Calu3 (cell line): ENCODE measurements at regions not wholly inside any gene's neighbourhood (a gene's known extent, or its start where the extent isn't known, plus 50 kb on each side); places are given as distances from the start of the nearest gene placed in this dataset.

Experiments
- BruUV-seq: library from RNA; stranded (reverse); fragments of 400-500 nt; replicated peaks from 2 replicates; lab custom pipeline; 2021; lab: Mats Ljungman, UMichigan
- CTCF ChIA-PET: fragments of 300-600 bp; sonication (Branson Sonifier 250); formaldehyde crosslinking; loops from one replicate; lab custom pipeline; 2022; ENCODE audit warnings: antibody characterized with exemption; lab: Charles Lee
- DNase-seq: peaks from one replicate; pipeline ENCODE4 v3.0.0; 2022
- H3K27ac Mint-ChIP-seq: one replicate; pipeline ENCODE4 v1.8.0; 2022; ENCODE audit warnings: mixed read lengths; ENCODE audit not compliant: unreplicated experiment
- H3K27me3 Mint-ChIP-seq: one replicate; pipeline ENCODE4 v1.8.0; 2022; ENCODE audit warnings: mixed read lengths; ENCODE audit not compliant: unreplicated experiment
- H3K36me3 Mint-ChIP-seq: one replicate; pipeline ENCODE4 v1.8.0; 2022; ENCODE audit warnings: mild to moderate bottlenecking, moderate library complexity, mixed read lengths; ENCODE audit not compliant: insufficient read depth, unreplicated experiment
- H3K4me1 Mint-ChIP-seq: one replicate; pipeline ENCODE4 v1.8.0; 2022; ENCODE audit warnings: mild to moderate bottlenecking, low read depth, mixed read lengths; ENCODE audit not compliant: unreplicated experiment
- H3K4me3 Mint-ChIP-seq: one replicate; pipeline ENCODE4 v1.8.0; 2022; ENCODE audit warnings: mild to moderate bottlenecking, low read depth, moderate library complexity, mixed read lengths; ENCODE audit not compliant: unreplicated experiment
- H3K9me3 Mint-ChIP-seq: one replicate; pipeline ENCODE4 v1.8.0; 2022; ENCODE audit warnings: low read depth, mixed read lengths; ENCODE audit not compliant: unreplicated experiment
- intact Hi-C: fragments of 100-400 bp; cut with micrococcal nuclease; formaldehyde crosslinking; loops from one replicate; pipeline ENCODE4 v1.10.0; 2022; ENCODE audit not compliant: unreplicated experiment
- TF ChIP-seq, protein P1 (sequence below): fragments of 200-600 bp; IDR thresholded peaks from one replicate; pipeline ENCODE4 v1.8.0; 2022; ENCODE audit warnings: antibody characterized with exemption; ENCODE audit not compliant: unreplicated experiment

DNA sequence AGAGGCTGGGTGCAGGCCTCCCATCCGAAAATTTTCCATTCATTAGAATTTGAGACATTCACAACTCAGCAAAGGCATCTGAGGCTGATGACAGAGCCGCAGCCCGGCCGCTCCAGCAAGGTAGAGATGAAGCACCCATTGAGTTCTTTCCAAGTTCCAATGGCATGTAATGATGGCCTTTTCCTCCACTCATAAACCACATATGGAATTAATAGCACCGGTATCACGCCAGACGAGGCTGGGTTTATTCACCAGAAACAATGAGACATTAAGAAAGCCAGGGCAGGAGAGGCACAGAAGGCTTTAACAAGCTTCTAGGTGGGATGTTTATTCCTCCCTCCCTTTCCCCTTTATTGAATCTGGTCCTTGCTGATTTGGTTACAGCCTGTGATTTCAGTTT is 534.4 kb downstream of the MN1 start:
- H3K27ac Mint-ChIP-seq: no peak overlapping the region
- no TSS peak for BruUV-seq
- no peak overlapping the region for H3K4me3 Mint-ChIP-seq
- peaks cover 2% of the 10 kb centered on the region for H3K9me3 Mint-ChIP-seq
- TF ChIP-seq, protein P1, sequence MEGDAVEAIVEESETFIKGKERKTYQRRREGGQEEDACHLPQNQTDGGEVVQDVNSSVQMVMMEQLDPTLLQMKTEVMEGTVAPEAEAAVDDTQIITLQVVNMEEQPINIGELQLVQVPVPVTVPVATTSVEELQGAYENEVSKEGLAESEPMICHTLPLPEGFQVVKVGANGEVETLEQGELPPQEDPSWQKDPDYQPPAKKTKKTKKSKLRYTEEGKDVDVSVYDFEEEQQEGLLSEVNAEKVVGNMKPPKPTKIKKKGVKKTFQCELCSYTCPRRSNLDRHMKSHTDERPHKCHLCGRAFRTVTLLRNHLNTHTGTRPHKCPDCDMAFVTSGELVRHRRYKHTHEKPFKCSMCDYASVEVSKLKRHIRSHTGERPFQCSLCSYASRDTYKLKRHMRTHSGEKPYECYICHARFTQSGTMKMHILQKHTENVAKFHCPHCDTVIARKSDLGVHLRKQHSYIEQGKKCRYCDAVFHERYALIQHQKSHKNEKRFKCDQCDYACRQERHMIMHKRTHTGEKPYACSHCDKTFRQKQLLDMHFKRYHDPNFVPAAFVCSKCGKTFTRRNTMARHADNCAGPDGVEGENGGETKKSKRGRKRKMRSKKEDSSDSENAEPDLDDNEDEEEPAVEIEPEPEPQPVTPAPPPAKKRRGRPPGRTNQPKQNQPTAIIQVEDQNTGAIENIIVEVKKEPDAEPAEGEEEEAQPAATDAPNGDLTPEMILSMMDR: no peak
- CTCF ChIA-PET: no interaction called here
- intact Hi-C loops: no loop called here
- DNase-seq: no peak
- H3K4me1 Mint-ChIP-seq: peaks cover 9% of the 10 kb centered on the region
- no peaks in the 10 kb centered on the region for H3K36me3 Mint-ChIP-seq
- peaks cover 39% of the 10 kb centered on the region for H3K27me3 Mint-ChIP-seq

DNA sequence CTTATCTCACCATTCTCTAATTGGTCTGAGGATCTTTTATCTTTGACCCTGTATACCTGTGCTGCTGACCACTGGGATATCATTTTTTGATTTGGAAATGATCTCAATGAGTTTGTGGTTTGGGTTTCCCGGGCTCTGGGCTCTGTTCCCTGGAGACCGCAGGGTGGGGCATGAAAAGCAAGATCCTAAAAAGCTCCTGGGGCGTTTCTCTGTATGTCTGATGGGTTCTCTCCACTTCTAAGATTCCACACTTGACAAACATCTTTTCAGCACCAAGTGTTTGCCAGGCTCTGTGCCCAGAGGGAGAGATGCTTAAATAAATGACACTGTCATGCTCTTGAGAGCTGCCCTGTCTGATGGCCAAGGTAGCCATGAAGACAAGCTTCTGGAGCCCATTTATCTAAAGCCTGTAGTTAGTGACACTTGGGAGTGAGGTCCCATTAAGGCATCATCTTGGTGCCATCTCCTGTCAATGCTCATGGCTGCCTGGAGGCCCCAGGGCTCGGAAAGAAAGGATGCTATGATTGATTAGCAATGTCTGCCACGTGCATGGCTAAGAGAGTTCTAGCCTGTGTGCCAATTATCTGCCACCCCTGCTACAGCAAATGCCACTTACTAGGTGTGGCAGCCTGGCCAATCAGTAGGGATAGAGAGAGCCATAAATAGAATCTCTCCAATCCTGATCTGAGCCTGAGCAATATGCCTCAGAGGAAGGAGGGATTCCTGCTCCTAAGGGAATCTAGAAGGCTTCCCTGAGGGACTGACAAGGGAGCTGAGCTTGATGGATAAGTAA is 531.6 kb downstream of the MN1 start:
- peaks cover 9% of the 10 kb centered on the region for H3K4me1 Mint-ChIP-seq
- intact Hi-C loops: no loop called here
- TF ChIP-seq, protein P1: no peak
- no TSS peak for BruUV-seq
- no peak for DNase-seq
- H3K9me3 Mint-ChIP-seq: no peaks in the 10 kb centered on the region
- no peak overlapping the region for H3K27ac Mint-ChIP-seq
- CTCF ChIA-PET: interaction anchor here (0.6 to 1.2 kb wide), 2 partner anchors 20 to 464 kb away, joined by 3 read pairs; no protein-coding TSS in a partner anchor
- no peak overlapping the region for H3K4me3 Mint-ChIP-seq
- H3K27me3 Mint-ChIP-seq: peaks cover 53% of the 10 kb centered on the region
- no peaks in the 10 kb centered on the region for H3K36me3 Mint-ChIP-seq

DNA sequence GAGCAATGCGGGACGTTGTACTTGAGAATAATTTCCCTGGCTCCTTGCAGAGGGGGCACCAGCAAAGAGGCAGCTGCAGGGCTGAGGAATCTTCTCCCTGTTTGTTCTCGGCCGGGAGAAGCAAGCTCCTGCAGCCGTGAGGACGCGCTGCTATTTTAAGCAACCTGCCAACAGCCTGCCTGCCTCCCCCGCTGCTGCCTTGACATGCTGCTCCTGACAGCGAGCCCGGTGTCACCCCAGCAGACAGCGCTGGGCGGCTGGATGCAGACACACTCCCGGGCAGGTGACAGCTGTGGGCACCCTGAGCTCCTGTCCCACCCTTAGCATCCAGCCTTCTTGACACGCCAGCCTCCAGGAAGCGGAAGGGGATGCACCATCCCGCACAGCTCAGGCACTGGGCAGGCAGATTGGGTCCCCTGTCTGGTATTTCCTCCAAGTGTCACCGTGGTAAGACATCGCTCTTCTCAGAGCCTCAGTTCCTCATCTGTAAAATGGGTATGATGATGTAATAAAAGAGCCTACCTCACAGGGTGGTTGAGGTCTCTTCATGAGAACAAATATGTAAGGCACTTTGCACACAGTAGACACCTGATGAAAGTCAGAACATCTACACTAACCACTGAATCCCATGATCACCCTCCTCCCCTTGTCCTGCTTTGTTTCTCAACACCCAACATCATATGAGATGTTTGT is 530.6 kb downstream of the MN1 start:
- intact Hi-C loops: no loop called here
- Mint-ChIP-seq H3K4me1 (peaks cover 9% of the 10 kb centered on the region), H3K4me3 (no peak overlapping the region), H3K27me3 (peaks cover 53% of the 10 kb centered on the region), H3K9me3 (no peaks in the 10 kb centered on the region), H3K36me3 (no peaks in the 10 kb centered on the region), H3K27ac (no peak overlapping the region)
- CTCF ChIA-PET: interaction anchor here (1.2 kb wide), 1 partner anchor 465 kb away, joined by 3 read pairs; no protein-coding TSS in a partner anchor
- TF ChIP-seq, protein P1: no peak
- no peak for DNase-seq
- BruUV-seq: no TSS peak

DNA sequence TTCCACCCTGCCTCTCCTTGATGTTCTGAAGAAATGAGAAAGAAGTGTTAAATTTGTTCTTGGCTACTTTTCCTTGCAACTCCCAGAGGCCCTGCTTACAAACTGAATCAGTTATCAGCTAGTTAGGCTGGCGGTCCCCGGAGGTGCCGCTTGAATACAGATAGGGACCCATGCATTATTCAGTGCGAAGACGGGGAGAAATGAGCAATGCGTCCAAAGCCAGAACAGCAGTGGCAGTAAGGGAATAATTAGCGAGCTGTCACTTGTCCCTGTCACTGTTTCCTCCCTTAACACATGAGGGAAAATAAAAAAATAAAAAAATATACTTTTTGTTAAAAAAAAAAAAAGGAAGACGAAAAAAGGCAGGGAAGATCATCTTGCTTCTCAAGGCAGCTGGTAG is 528.1 kb downstream of the MN1 start:
- H3K4me3 Mint-ChIP-seq: no peak overlapping the region
- peaks cover 60% of the 10 kb centered on the region for H3K27me3 Mint-ChIP-seq
- intact Hi-C loops: no loop called here
- no peaks in the 10 kb centered on the region for H3K36me3 Mint-ChIP-seq
- TF ChIP-seq, protein P1: no peak
- CTCF ChIA-PET: interaction anchor here (0.6 to 0.7 kb wide), 2 partner anchors 156 to 282 kb away, joined by 3 to 4 read pairs; no protein-coding TSS in a partner anchor
- peaks cover 2% of the 10 kb centered on the region for H3K9me3 Mint-ChIP-seq
- peaks cover 12% of the 10 kb centered on the region for H3K4me1 Mint-ChIP-seq
- DNase-seq: no peak
- no TSS peak for BruUV-seq
- H3K27ac Mint-ChIP-seq: no peak overlapping the region
